NB4 (cell line): ENCODE measurements at regions not wholly inside any gene's neighbourhood (a gene's known extent, or its start where the extent isn't known, plus 50 kb on each side); places are given as distances from the start of the nearest gene placed in this dataset.
"Not testable (repeated sequence)": the region's sequence is repeated elsewhere in the genome, so short reads cannot be mapped to it uniquely, and the experiment has no call there.

Experiments used
- DNase-seq: peaks from one replicate; pipeline ENCODE4 v3.0.0; 2010; ENCODE audit warnings: low read depth
- H3K4me3 ChIP-seq: one replicate; pipeline ENCODE4 v1.5.1; 2011; ENCODE audit warnings: mild to moderate bottlenecking, low read depth, low read length, moderate library complexity
- CTCF ChIP-seq: IDR thresholded peaks from one replicate; pipeline ENCODE4 v1.5.1; 2012; ENCODE audit warnings: low read depth, low read length
- MAX ChIP-seq: IDR thresholded peaks from 2 replicates; pipeline ENCODE4 v1.6.1; 2011; ENCODE audit warnings: low read depth, low read length
- MYC ChIP-seq: IDR thresholded peaks from 2 replicates; pipeline ENCODE4 v1.6.1; 2011; ENCODE audit warnings: low read depth, low read length
- POLR2A ChIP-seq: IDR thresholded peaks from 2 replicates; pipeline ENCODE4 v1.6.1; 2011; ENCODE audit warnings: mild to moderate bottlenecking; ENCODE audit not compliant: insufficient read length; ENCODE audit errors: extremely low read depth

GRCh38 chr5:97234380-97234779 is 51.3 kb upstream of the RIOK2 start:
- DNase-seq, H3K4me3 ChIP-seq: not testable (repeated sequence)

- H3K4me3 ChIP-seq, result no peak overlapping the region
- no peak for TF ChIP-seq POLR2A
- no peak for TF ChIP-seq MAX
- no peak for TF ChIP-seq CTCF
- TF ChIP-seq MYC, result no peak
- no peak for DNase-seq
Measured at GRCh38 chr5:97242341-97242740, 59.3 kb upstream of the RIOK2 start.

- H3K4me3 ChIP-seq, result no peak overlapping the region
- TF ChIP-seq MAX, result no peak
- no peak for DNase-seq
Measured at GRCh38 chr5:97243353-97243752, 60.3 kb upstream of the RIOK2 start.

- no peak overlapping the region for H3K4me3 ChIP-seq
- TF ChIP-seq POLR2A, result no peak
- no peak for TF ChIP-seq MYC
- no peak for TF ChIP-seq CTCF
- TF ChIP-seq MAX, result no peak
- DNase-seq, result no peak
Measured at GRCh38 chr5:97245386-97245785, 62.3 kb upstream of the RIOK2 start.

GRCh38 chr5:97250113-97250512 is 67.1 kb upstream of the RIOK2 start:
- H3K4me3 ChIP-seq, result no peak overlapping the region
- DNase-seq, result no peak
- TF ChIP-seq MYC (no peak), MAX (no peak), POLR2A (no peak), CTCF (no peak)

- TF ChIP-seq MYC (no peak), CTCF (no peak), MAX (no peak), POLR2A (no peak)
- no peak overlapping the region for H3K4me3 ChIP-seq
- no peak for DNase-seq
Measured at GRCh38 chr5:97266076-97266475, 83.0 kb upstream of the RIOK2 start.

- TF ChIP-seq CTCF, result no peak
- no peak for DNase-seq
- no peak overlapping the region for H3K4me3 ChIP-seq
Measured at GRCh38 chr5:97266576-97266975, 83.5 kb upstream of the RIOK2 start.
